K562 (cell line): ENCODE measurements at regions not wholly inside any gene's neighbourhood (a gene's known extent, or its start where the extent isn't known, plus 50 kb on each side); places are given as distances from the start of the nearest gene placed in this dataset.

Experiments used
- ATF7 ChIP-seq: fragments of 450-650 bp; IDR thresholded peaks from 2 replicates; pipeline ENCODE4 v1.7.1; 2014; ENCODE audit warnings: mild to moderate bottlenecking, moderate library complexity
- DPF2 ChIP-seq: fragments of 450-650 bp; IDR thresholded peaks from 2 replicates; pipeline ENCODE4 v1.6.1; 2016
- ELF1 ChIP-seq: fragments of 200-800 bp; sonication (Bioruptor generic); IDR thresholded peaks from 2 replicates; pipeline ENCODE4 v1.6.1; 2016; ENCODE audit warnings: missing genetic modification characterization, missing compliant biosample characterization
- FIP1L1 ChIP-seq: fragments of 200-400 bp; formaldehyde crosslinking; IDR thresholded peaks from 2 replicates; pipeline ENCODE4 v1.6.1; 2018; ENCODE audit warnings: mild to moderate bottlenecking, low read depth, low read length; ENCODE audit not compliant: poor library complexity, severe bottlenecking
- HEY1 ChIP-seq: fragments of 250-450 bp; sonication (Bioruptor Pico); IDR thresholded peaks from 2 replicates; pipeline ENCODE4 v1.5.0; 2020; ENCODE audit warnings: mild to moderate bottlenecking, moderate library complexity, borderline replicate concordance
- MAFF ChIP-seq: IDR thresholded peaks from 2 replicates; pipeline ENCODE4 v1.6.1; 2012; ENCODE audit warnings: low read length, improper control_type of control experiment
- PBX2 ChIP-seq, 2 experiments: IDR thresholded peaks in 1 of 2; conservative IDR thresholded peaks in 1 of 2; 2 replicates each; pipeline ENCODE4 v1.6.1; 2016; ENCODE audit warnings: low read depth in 2 of 2, mild to moderate bottlenecking in 1 of 2, missing compliant biosample characterization in 1 of 2, missing genetic modification characterization in 1 of 2, moderate library complexity in 1 of 2
- POLR2A ChIP-seq: fragments of 450-650 bp; conservative IDR thresholded peaks from 2 replicates; pipeline ENCODE4 v1.6.1; 2016
- PTTG1 ChIP-seq: fragments of 450-650 bp; IDR thresholded peaks from 2 replicates; pipeline ENCODE4 v1.6.1; 2016; ENCODE audit warnings: low read depth, mild to moderate bottlenecking, missing genetic modification characterization, missing compliant biosample characterization
- RERE ChIP-seq: sonication (generic); formaldehyde crosslinking; IDR thresholded peaks from 2 replicates; pipeline ENCODE4 v1.8.0; 2023; ENCODE audit warnings: missing genetic modification reagents, mild to moderate bottlenecking, borderline replicate concordance
- TGIF2 ChIP-seq: sonication (generic); formaldehyde crosslinking; IDR thresholded peaks from 2 replicates; pipeline ENCODE4 v1.8.1; 2022; ENCODE audit warnings: mild to moderate bottlenecking, missing genetic modification reagents, moderate library complexity
- ZHX1 ChIP-seq: fragments of 150-350 bp; conservative IDR thresholded peaks from 2 replicates; pipeline ENCODE4 v1.6.1; 2014; ENCODE audit warnings: low read length
- ZNF134 ChIP-seq: fragments of 250-450 bp; sonication (Bioruptor Pico); conservative IDR thresholded peaks from 2 replicates; pipeline ENCODE4 v1.4.0; 2020
- ZNF274 ChIP-seq: IDR thresholded peaks from 2 replicates; pipeline ENCODE4 v1.6.1; 2011; ENCODE audit warnings: low read depth, mild to moderate bottlenecking, low read length, moderate library complexity, borderline replicate concordance
- ZNF57 ChIP-seq: fragments of 450-650 bp; formaldehyde crosslinking; IDR thresholded peaks from 2 replicates; pipeline ENCODE4 v1.4.0; 2020; ENCODE audit warnings: mild to moderate bottlenecking, moderate library complexity
- ZNF639 ChIP-seq, 2 experiments: fragments of 200-800 bp in 1 of 2; sonication (Bioruptor generic) in 1 of 2; sonication (generic) in 1 of 2; formaldehyde crosslinking in 1 of 2; IDR thresholded peaks in 1 of 2; conservative IDR thresholded peaks in 1 of 2; 2 replicates each; pipeline versions ENCODE4 v1.5.0 to v1.6.1; 2016 to 2020; ENCODE audit warnings: missing compliant biosample characterization in 1 of 2, missing genetic modification characterization in 1 of 2, missing genetic modification reagents in 1 of 2

GRCh38 chr5:142248853-142249462, 75.9 kb downstream of the SPRY4 start (continued):
- TF ChIP-seq PBX2 (CRISPR knock-in tag; IDR thresholded peaks at IDR 0.05; ENCODE audit: low read depth) (no peak), PBX2 (tag; conservative IDR thresholded peaks at IDR 0.05; ENCODE audit: low read depth) (peak; percentile 60), DPF2 (no peak), ZNF134 (CRISPR knock-in tag) (no peak), ZHX1 (no peak), POLR2A (no peak), ZNF639 (CRISPR knock-in tag; conservative IDR thresholded peaks at IDR 0.05 in 1 of 2, IDR thresholded peaks at IDR 0.05 in 1 of 2) (no peak), TGIF2 (CRISPR knock-in tag) (no peak), ZNF57 (CRISPR knock-in tag) (no peak), MAFF (no peak), HEY1 (CRISPR knock-in tag) (no peak), ATF7 (0 out of 2 replicates have a peak, but pooled peaks have one; percentile 12), RERE (CRISPR knock-in tag) (no peak), PTTG1 (tag) (no peak), ZNF274 (no peak), ELF1 (no peak), FIP1L1 (no peak)
